A549 (cell line): ENCODE measurements at regions not wholly inside any gene's neighbourhood (a gene's known extent, or its start where the extent isn't known, plus 50 kb on each side); places are given as distances from the start of the nearest gene placed in this dataset.

Experiments
- ATAC-seq, 2 experiments: fragments of 200-7000 bp in 1 of 2; fragments of >200 bp in 1 of 2; cut with Nextera tagmentation in 1 of 2; cut with Tn5 transposase in 1 of 2; 3 replicates each; pipeline versions ENCODE4 v1.8.0 to v1.9.1; 2018 to 2020; ENCODE audit warnings: mild to moderate bottlenecking in 1 of 2, moderate library complexity in 1 of 2
- CTCF ChIA-PET: fragments of 300-600 bp; sonication (Branson Sonifier 250); formaldehyde crosslinking; extraction: SDS; loops from one replicate; lab custom pipeline; 2021; ENCODE audit warnings: antibody characterized with exemption, inconsistent platforms; lab: Yijun Ruan, JAX
- POLR2A ChIA-PET: fragments of 350-600 bp; formaldehyde crosslinking; extraction: SDS; loops from one replicate; lab custom pipeline; 2021; ENCODE audit warnings: antibody characterized with exemption, inconsistent platforms; lab: Yijun Ruan, JAX
- DNase-seq, 2 experiments: peaks; one replicate each; pipeline versions ENCODE4 v3.0.0 to v3.0.0-alpha.2; 2011 to 2016; ENCODE audit warnings: low read depth in 1 of 2, low spot score in 1 of 2
- FAIRE-seq: peaks from 2 replicates; lab custom pipeline; 2011; peaks lifted over from hg19 to GRCh38; lab: Jason Lieb, UNC
- H3K27ac ChIP-seq, 2 experiments: fragments of >200 bp; sonication (Bioruptor Twin); formaldehyde crosslinking; 3 replicates each; pipeline ENCODE4 v1.5.1; 2016 to 2017
- H3K4me1 ChIP-seq: fragments of >200 bp; sonication (Bioruptor Twin); formaldehyde crosslinking; 3 replicates; pipeline ENCODE4 v1.6.1; 2016
- H3K4me2 ChIP-seq: fragments of >200 bp; sonication (Bioruptor Twin); formaldehyde crosslinking; 3 replicates; pipeline ENCODE4 v1.6.1; 2016
- H3K4me3 ChIP-seq: fragments of >200 bp; sonication (Bioruptor Twin); formaldehyde crosslinking; 3 replicates; pipeline ENCODE4 v1.5.1; 2016
- H3K9me3 ChIP-seq: fragments of >200 bp; sonication (Bioruptor Twin); formaldehyde crosslinking; 3 replicates; pipeline ENCODE4 v1.6.1; 2016
- CTCF ChIP-seq: fragments of >200 bp; sonication (Bioruptor Twin); formaldehyde crosslinking; IDR thresholded peaks from 3 replicates; pipeline ENCODE4 v1.5.1; 2016
- E2F6 ChIP-seq: IDR thresholded peaks from 2 replicates; pipeline ENCODE4 v1.6.1; 2012; ENCODE audit warnings: low read depth, borderline replicate concordance
- FOSB ChIP-seq: fragments of 250-450 bp; sonication (Bioruptor Pico); IDR thresholded peaks from 2 replicates; pipeline ENCODE4 v1.5.0; 2020; ENCODE audit warnings: mild to moderate bottlenecking, moderate library complexity
- FOSL2 ChIP-seq, 2 experiments: fragments of 450-650 bp in 1 of 2; fragments of >200 bp in 1 of 2; sonication (Bioruptor Twin) in 1 of 2; formaldehyde crosslinking; IDR thresholded peaks; 2 replicates each; pipeline versions ENCODE4 v1.5.0 to v1.6.1; 2016 to 2020; ENCODE audit warnings: mild to moderate bottlenecking in 1 of 2, moderate library complexity in 1 of 2
- GATA3 ChIP-seq: IDR thresholded peaks from 2 replicates; pipeline ENCODE4 v1.6.1; 2012; ENCODE audit warnings: borderline replicate concordance
- HEYL ChIP-seq: fragments of 250-450 bp; sonication (Bioruptor Pico); IDR thresholded peaks from 2 replicates; pipeline ENCODE4 v1.8.0; 2021; ENCODE audit warnings: mild to moderate bottlenecking, moderate library complexity
- KDM1A ChIP-seq: fragments of 200-600 bp; sonication (generic); IDR thresholded peaks from 2 replicates; pipeline ENCODE4 v1.6.1; 2016; ENCODE audit warnings: low read depth, mild to moderate bottlenecking
- KDM5A ChIP-seq: fragments of 200-600 bp; sonication (generic); IDR thresholded peaks from 2 replicates; pipeline ENCODE4 v1.6.1; 2016; ENCODE audit warnings: antibody characterized with exemption, mild to moderate bottlenecking
- MAFK ChIP-seq: fragments of 450-650 bp; IDR thresholded peaks from 2 replicates; pipeline ENCODE4 v1.6.1; 2014; ENCODE audit not compliant: partially characterized antibody
- MAX ChIP-seq: IDR thresholded peaks from 2 replicates; pipeline ENCODE4 v1.6.1; 2012
- NPAS2 ChIP-seq: fragments of 250-450 bp; sonication (Bioruptor Pico); IDR thresholded peaks from 2 replicates; pipeline ENCODE4 v1.8.0; 2022; ENCODE audit warnings: mild to moderate bottlenecking, moderate library complexity, borderline replicate concordance
- PHF8 ChIP-seq: fragments of 200-600 bp; sonication (generic); IDR thresholded peaks from 2 replicates; pipeline ENCODE4 v1.6.1; 2016; ENCODE audit warnings: low read depth, mild to moderate bottlenecking, antibody characterized with exemption, moderate library complexity, borderline replicate concordance
- POLR2AphosphoS2 ChIP-seq: conservative IDR thresholded peaks from 2 replicates; pipeline ENCODE4 v1.6.1; 2012; ENCODE audit warnings: low read length, improper control_type of control experiment, inconsistent platforms
- RARB ChIP-seq: fragments of 250-450 bp; sonication (Bioruptor Pico); IDR thresholded peaks from 2 replicates; pipeline ENCODE4 v1.8.0; 2021; ENCODE audit warnings: mild to moderate bottlenecking, moderate library complexity
- RCOR1 ChIP-seq: fragments of 150-350 bp; IDR thresholded peaks from 2 replicates; pipeline ENCODE4 v1.6.1; 2014; ENCODE audit warnings: antibody characterized with exemption, low read length, low read depth
- SREBF2 ChIP-seq: fragments of 450-650 bp; IDR thresholded peaks from 2 replicates; pipeline ENCODE4 v1.6.1; 2014; ENCODE audit warnings: mild to moderate bottlenecking, moderate library complexity
- USF2 ChIP-seq: fragments of 450-650 bp; IDR thresholded peaks from 2 replicates; pipeline ENCODE4 v1.6.1; 2014; ENCODE audit warnings: antibody characterized with exemption
- ZFP36 ChIP-seq: fragments of 450-650 bp; IDR thresholded peaks from 2 replicates; pipeline ENCODE4 v1.6.1; 2014; ENCODE audit warnings: borderline replicate concordance; ENCODE audit not compliant: partially characterized antibody
- WGBS: methylation state at CpG from one replicate; pipeline ENCODE4 v1.1.6; 2017; ENCODE audit errors: missing lambda C conversion rate; 5-methylcytosine and 5-hydroxymethylcytosine counted together
- TF ChIP-seq, protein P1 (sequence below): fragments of 200-600 bp; sonication (generic); IDR thresholded peaks from 2 replicates; pipeline ENCODE4 v1.6.1; 2016; ENCODE audit warnings: antibody characterized with exemption, mild to moderate bottlenecking, moderate library complexity

GRCh38 chrX:113675278-113675677, 834.6 kb upstream of the AMOT start (continued):
- TF ChIP-seq CTCF (no peak), PHF8 (no peak)

DNA sequence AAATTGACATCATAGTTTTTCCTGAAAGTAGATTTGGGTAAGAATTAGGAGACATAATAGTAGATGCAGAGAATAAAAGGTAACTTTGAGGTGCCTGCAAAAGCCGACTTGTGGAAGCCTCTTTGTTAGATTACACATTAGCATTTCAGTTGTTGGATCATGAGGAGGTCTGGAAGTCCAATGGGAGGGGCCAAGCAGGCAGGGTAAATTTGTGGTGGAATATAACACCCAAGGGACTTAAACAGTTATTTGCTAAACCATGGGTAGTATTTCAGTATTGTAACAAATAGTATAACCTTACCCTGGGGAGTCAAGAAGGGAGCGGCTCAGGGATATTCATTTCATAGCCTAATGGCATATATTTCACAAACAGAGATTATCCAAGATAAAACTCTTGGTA, 810.7 kb upstream of the AMOT start:
- Histone ChIP-seq H3K4me2 (no peak overlapping the region), H3K4me1 (no peaks in the 10 kb centered on the region), H3K27ac (no peak overlapping the region), H3K4me3 (no peak overlapping the region), H3K9me3 (no peaks in the 10 kb centered on the region)
- TF ChIP-seq MAX = no peak
- no peak for TF ChIP-seq E2F6
- TF ChIP-seq, protein P1, sequence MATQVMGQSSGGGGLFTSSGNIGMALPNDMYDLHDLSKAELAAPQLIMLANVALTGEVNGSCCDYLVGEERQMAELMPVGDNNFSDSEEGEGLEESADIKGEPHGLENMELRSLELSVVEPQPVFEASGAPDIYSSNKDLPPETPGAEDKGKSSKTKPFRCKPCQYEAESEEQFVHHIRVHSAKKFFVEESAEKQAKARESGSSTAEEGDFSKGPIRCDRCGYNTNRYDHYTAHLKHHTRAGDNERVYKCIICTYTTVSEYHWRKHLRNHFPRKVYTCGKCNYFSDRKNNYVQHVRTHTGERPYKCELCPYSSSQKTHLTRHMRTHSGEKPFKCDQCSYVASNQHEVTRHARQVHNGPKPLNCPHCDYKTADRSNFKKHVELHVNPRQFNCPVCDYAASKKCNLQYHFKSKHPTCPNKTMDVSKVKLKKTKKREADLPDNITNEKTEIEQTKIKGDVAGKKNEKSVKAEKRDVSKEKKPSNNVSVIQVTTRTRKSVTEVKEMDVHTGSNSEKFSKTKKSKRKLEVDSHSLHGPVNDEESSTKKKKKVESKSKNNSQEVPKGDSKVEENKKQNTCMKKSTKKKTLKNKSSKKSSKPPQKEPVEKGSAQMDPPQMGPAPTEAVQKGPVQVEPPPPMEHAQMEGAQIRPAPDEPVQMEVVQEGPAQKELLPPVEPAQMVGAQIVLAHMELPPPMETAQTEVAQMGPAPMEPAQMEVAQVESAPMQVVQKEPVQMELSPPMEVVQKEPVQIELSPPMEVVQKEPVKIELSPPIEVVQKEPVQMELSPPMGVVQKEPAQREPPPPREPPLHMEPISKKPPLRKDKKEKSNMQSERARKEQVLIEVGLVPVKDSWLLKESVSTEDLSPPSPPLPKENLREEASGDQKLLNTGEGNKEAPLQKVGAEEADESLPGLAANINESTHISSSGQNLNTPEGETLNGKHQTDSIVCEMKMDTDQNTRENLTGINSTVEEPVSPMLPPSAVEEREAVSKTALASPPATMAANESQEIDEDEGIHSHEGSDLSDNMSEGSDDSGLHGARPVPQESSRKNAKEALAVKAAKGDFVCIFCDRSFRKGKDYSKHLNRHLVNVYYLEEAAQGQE = no peak
- no peak for TF ChIP-seq GATA3
- no peak for TF ChIP-seq KDM5A
- no peak for TF ChIP-seq RARB (CRISPR knock-in tag)
- no peak for TF ChIP-seq MAFK
- no peak for TF ChIP-seq RCOR1
- no peak for TF ChIP-seq USF2
- TF ChIP-seq HEYL = no peak
- no peak for FAIRE-seq
- CTCF ChIA-PET = no interaction called here
- WGBS = 9% methylated on average over 2 of the region's 2 CpGs
- POLR2A ChIA-PET = no interaction called here
- DNase-seq = no peak
- ATAC-seq = no peak

- DNase-seq = no peak
Measured at GRCh38 chrX:113644426-113644825, 803.8 kb upstream of the AMOT start.

More at GRCh38 chrX:113644426-113644825, 803.8 kb upstream of the AMOT start:
- H3K4me3 ChIP-seq = no peak overlapping the region
- no peak overlapping the region for H3K4me2 ChIP-seq
- H3K4me1 ChIP-seq = no peaks in the 10 kb centered on the region
- ATAC-seq (no peak), FAIRE-seq (no peak)
- TF ChIP-seq KDM1A (no peak), E2F6 (no peak), MAX (no peak), NPAS2 (CRISPR knock-in tag) (no peak), FOSL2 (IDR thresholded peaks at IDR 0.05) (no peak), FOSL2 (CRISPR knock-in tag; IDR thresholded peaks at IDR 0.05) (no peak), POLR2AphosphoS2 (no peak), HEYL (no peak), ZFP36 (no peak), SREBF2 (no peak), FOSB (CRISPR knock-in tag) (no peak)
- CTCF ChIA-PET = no interaction called here
- WGBS = 3% methylated on average over 3 of the region's 3 CpGs
- no peaks in the 10 kb centered on the region for H3K9me3 ChIP-seq
- POLR2A ChIA-PET = no interaction called here
- no peak overlapping the region for H3K27ac ChIP-seq
